Fibroblast of the aortic adventitia (primary cell): ENCODE measurements at regions not wholly inside any gene's neighbourhood (a gene's known extent, or its start where the extent isn't known, plus 50 kb on each side); places are given as distances from the start of the nearest gene placed in this dataset.
A peak's percentile ranks its signal among the peaks of the same experiment; 100 is the strongest.
"Not testable (repeated sequence)": the region's sequence is repeated elsewhere in the genome, so short reads cannot be mapped to it uniquely, and the experiment has no call there.

ENCODE experiments used
- DNase-seq: peaks from one replicate; pipeline ENCODE4 v3.0.0-alpha.2; 2010; ENCODE audit warnings: low read depth
- H3K4me3 ChIP-seq: 2 replicates; pipeline ENCODE4 v1.5.1; 2011; ENCODE audit warnings: low read depth, mild to moderate bottlenecking, control low read depth, low read length, moderate library complexity
- TF ChIP-seq, protein P1 (sequence below): IDR thresholded peaks from 2 replicates; pipeline ENCODE4 v1.5.1; 2011; ENCODE audit warnings: mild to moderate bottlenecking, low read length, control low read depth, inconsistent platforms; ENCODE audit not compliant: insufficient read depth

- TF ChIP-seq, protein P1, sequence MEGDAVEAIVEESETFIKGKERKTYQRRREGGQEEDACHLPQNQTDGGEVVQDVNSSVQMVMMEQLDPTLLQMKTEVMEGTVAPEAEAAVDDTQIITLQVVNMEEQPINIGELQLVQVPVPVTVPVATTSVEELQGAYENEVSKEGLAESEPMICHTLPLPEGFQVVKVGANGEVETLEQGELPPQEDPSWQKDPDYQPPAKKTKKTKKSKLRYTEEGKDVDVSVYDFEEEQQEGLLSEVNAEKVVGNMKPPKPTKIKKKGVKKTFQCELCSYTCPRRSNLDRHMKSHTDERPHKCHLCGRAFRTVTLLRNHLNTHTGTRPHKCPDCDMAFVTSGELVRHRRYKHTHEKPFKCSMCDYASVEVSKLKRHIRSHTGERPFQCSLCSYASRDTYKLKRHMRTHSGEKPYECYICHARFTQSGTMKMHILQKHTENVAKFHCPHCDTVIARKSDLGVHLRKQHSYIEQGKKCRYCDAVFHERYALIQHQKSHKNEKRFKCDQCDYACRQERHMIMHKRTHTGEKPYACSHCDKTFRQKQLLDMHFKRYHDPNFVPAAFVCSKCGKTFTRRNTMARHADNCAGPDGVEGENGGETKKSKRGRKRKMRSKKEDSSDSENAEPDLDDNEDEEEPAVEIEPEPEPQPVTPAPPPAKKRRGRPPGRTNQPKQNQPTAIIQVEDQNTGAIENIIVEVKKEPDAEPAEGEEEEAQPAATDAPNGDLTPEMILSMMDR = no peak
- no peak overlapping the region for H3K4me3 ChIP-seq
- no peak for DNase-seq
Observed at GRCh38 chr1:199020051-199020450, 381.2 kb downstream of the PTPRC start.

GRCh38 chr1:199020904-199021303, 382.1 kb downstream of the PTPRC start:
- DNase-seq = no peak
- H3K4me3 ChIP-seq = no peak overlapping the region
- TF ChIP-seq, protein P1 = no peak

DNA sequence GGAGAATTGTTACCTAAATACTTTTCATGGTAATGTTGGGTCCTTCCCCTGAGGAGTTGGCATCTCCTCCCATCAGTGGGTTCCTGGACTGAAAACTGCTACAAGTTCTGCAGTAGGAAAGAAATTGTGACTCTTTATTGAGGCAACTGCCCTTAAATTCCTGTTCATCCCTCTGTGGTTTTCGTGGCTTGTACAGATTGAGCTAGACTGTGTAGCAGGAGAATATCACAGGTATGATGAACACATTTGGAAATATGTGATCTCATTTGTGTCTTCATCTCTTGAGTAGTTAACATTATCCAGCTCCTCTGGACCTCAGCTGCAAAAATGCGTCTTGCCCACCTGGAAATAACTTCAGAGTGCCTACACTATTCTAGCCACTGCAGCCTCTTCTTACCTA, 390.6 kb downstream of the PTPRC start:
- H3K4me3 ChIP-seq = no peak overlapping the region
- TF ChIP-seq, protein P1 = no peak
- peak; percentile 27 for DNase-seq

- TF ChIP-seq, protein P1 = no peak
- DNase-seq = peak; percentile 27
- no peak overlapping the region for H3K4me3 ChIP-seq
Observed at GRCh38 chr1:199029855-199030254, 391.0 kb downstream of the PTPRC start.

GRCh38 chr1:199030541-199030940, 391.7 kb downstream of the PTPRC start:
- H3K4me3 ChIP-seq = not testable (repeated sequence)

GRCh38 chr1:199031170-199031569, 392.3 kb downstream of the PTPRC start:
- not testable (repeated sequence) for DNase-seq, H3K4me3 ChIP-seq

More at GRCh38 chr1:199030541-199030940, 391.7 kb downstream of the PTPRC start:
- DNase-seq = not testable (repeated sequence)

GRCh38 chr1:199032479-199032878, 393.6 kb downstream of the PTPRC start:
- not testable (repeated sequence) for H3K4me3 ChIP-seq, DNase-seq

- no peak for DNase-seq
- TF ChIP-seq, protein P1 = no peak
Observed at GRCh38 chr1:199033661-199034060, 394.8 kb downstream of the PTPRC start.

GRCh38 chr1:199038156-199038555, 399.3 kb downstream of the PTPRC start:
- no peak for DNase-seq
- H3K4me3 ChIP-seq = no peak overlapping the region
- TF ChIP-seq, protein P1 = no peak

More at GRCh38 chr1:199033661-199034060, 394.8 kb downstream of the PTPRC start:
- H3K4me3 ChIP-seq = no peak overlapping the region
